ENCODE measurements at regions not wholly inside any gene's neighbourhood (a gene's known extent, or its start where the extent isn't known, plus 50 kb on each side); places are given as distances from the start of the nearest gene placed in this dataset.

- no peak for TF ChIP-seq CTCF (IDR thresholded peaks at IDR 0.05; ENCODE audit: borderline replicate concordance, extremely low read depth, low read length, poor library complexity, severe bottlenecking)
- TF ChIP-seq EZH2 (IDR thresholded peaks at IDR 0.05; ENCODE audit: borderline replicate concordance, low read depth, low read length, severe bottlenecking): no peak
Measured at GRCh38 chr9:78127279-78128225, 95.9 kb upstream of the GNAQ start.

Data from DND-41 (cell line).